IPS-18a (cell line): ENCODE measurements at regions not wholly inside any gene's neighbourhood (a gene's known extent, or its start where the extent isn't known, plus 50 kb on each side); places are given as distances from the start of the nearest gene placed in this dataset.

Experiments used
- H3K27ac ChIP-seq: one replicate; pipeline ENCODE4 v1.5.1; 2013; ENCODE audit warnings: low read length
- H3K27me3 ChIP-seq: one replicate; pipeline ENCODE4 v1.6.1; 2013; ENCODE audit warnings: mild to moderate bottlenecking, low read length; ENCODE audit not compliant: control insufficient read depth, insufficient read depth
- H3K36me3 ChIP-seq: one replicate; pipeline ENCODE4 v1.6.1; 2013; ENCODE audit warnings: low read depth, low read length; ENCODE audit not compliant: control insufficient read depth
- H3K4me1 ChIP-seq: one replicate; pipeline ENCODE4 v1.6.1; 2013; ENCODE audit warnings: low read depth, low read length; ENCODE audit not compliant: control insufficient read depth
- H3K4me3 ChIP-seq: one replicate; pipeline ENCODE4 v1.5.1; 2013; ENCODE audit warnings: low read length
- H3K9ac ChIP-seq: one replicate; pipeline ENCODE4 v1.6.1; 2013; ENCODE audit warnings: mild to moderate bottlenecking, low read length, moderate library complexity
- H3K9me3 ChIP-seq: one replicate; pipeline ENCODE4 v1.6.1; 2013; ENCODE audit warnings: low read depth, low read length; ENCODE audit not compliant: control insufficient read depth

DNA sequence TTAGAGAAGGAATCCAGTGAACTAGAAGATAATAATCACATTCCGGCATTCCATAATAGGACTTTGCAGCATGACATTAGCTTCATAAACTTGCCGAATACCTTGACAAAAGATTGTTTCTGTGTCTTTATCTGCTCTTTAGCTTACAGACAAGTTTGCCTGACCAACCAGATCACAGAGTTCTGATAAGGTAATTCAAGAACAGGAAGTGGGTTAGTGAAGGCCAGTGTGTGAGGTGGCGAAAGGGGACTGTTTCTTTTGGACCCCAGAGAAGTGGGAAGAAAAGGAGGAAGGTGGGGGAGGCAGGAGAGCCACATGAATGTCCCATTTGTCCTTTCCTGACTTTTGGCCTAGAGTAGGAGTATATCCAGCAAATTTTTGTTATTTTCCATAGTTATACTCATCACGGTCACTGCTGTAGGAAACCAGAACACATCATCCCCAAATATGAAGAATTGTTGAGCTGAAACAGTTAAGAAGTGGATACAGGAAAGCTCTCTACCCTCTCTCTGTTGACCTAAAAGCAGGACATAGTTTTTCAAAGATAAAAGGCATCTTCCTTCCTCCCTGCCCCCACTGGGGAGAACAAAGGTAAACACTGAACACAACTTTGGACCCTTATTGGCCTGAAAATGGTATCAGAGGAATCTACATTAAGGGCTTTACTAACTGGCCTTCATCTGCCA is 72.4 kb upstream of the TNFAIP3 start:
- no peak overlapping the region for H3K9ac ChIP-seq
- H3K27me3 ChIP-seq, result no peaks in the 10 kb centered on the region
- H3K4me3 ChIP-seq, result no peak overlapping the region
- H3K4me1 ChIP-seq, result peaks cover 4% of the 10 kb centered on the region
- H3K9me3 ChIP-seq, result no peaks in the 10 kb centered on the region
- no peaks in the 10 kb centered on the region for H3K36me3 ChIP-seq
- H3K27ac ChIP-seq, result no peak overlapping the region

DNA sequence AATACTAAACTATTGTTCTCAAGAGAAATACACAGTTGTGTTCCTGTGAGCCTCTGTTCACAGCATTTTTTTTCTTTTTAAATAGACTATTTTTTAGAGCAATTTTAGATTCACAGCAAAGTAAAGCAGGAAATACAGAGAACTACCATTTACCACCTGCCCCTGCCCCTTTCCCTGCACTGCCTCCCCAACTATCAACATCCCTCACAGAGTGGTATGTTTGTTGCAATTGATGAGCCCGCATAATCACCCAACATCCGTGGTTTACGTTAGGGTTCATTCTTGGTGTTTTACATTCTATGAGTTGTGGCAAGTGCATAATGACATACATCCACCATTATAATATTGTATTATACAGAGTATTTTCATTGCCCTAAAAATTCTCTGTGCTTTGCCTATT is 71.6 kb upstream of the TNFAIP3 start:
- Histone ChIP-seq H3K9ac (no peak overlapping the region), H3K27me3 (no peaks in the 10 kb centered on the region), H3K27ac (no peak overlapping the region), H3K4me1 (peaks cover 4% of the 10 kb centered on the region), H3K9me3 (no peaks in the 10 kb centered on the region), H3K4me3 (no peak overlapping the region), H3K36me3 (no peaks in the 10 kb centered on the region)

DNA sequence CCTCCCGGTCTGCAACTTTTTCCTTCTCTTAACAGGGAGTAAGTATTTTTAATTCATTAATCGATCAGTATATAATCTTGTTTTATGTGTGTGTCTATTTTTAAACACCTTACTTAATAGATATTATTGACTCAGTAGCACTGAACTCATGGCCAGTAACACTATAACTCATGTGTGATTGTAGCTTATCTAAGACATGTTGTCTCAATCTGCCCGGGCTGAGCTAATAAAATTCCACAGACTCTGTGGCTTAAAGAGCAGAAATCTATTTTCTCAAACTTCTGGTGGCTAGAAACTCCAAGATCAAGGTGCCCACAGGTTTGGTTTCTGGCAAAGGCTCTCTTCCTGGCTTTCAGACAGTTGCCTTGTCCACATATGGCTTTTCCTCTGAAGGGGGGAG is 68.8 kb upstream of the TNFAIP3 start:
- Histone ChIP-seq H3K4me3 (no peak overlapping the region), H3K27me3 (no peaks in the 10 kb centered on the region), H3K9me3 (no peaks in the 10 kb centered on the region), H3K27ac (no peak overlapping the region), H3K36me3 (no peaks in the 10 kb centered on the region), H3K4me1 (peaks cover 4% of the 10 kb centered on the region), H3K9ac (no peak overlapping the region)

DNA sequence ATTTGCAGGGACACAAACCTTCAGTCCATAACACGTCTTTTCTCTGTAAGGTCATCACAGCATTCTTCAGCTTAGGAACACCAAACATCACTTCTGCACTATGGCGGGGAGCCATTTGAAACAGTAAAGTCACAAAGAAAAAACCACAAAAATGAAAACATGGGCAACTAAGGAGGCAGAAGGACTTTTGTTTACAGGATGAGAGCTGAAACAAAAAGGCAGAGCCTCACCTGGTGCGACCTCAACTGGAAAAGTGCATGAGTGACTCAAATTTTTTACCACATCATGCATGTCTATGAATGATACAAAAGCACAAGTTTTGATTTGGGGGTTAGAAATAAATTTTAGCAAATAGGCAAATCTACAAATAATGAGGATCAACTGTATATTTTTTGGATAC is 68.2 kb upstream of the TNFAIP3 start:
- no peaks in the 10 kb centered on the region for H3K9me3 ChIP-seq
- H3K9ac ChIP-seq, result no peak overlapping the region
- H3K4me3 ChIP-seq, result no peak overlapping the region
- H3K4me1 ChIP-seq, result peaks cover 4% of the 10 kb centered on the region
- H3K27ac ChIP-seq, result no peak overlapping the region
- H3K27me3 ChIP-seq, result no peaks in the 10 kb centered on the region
- no peaks in the 10 kb centered on the region for H3K36me3 ChIP-seq

DNA sequence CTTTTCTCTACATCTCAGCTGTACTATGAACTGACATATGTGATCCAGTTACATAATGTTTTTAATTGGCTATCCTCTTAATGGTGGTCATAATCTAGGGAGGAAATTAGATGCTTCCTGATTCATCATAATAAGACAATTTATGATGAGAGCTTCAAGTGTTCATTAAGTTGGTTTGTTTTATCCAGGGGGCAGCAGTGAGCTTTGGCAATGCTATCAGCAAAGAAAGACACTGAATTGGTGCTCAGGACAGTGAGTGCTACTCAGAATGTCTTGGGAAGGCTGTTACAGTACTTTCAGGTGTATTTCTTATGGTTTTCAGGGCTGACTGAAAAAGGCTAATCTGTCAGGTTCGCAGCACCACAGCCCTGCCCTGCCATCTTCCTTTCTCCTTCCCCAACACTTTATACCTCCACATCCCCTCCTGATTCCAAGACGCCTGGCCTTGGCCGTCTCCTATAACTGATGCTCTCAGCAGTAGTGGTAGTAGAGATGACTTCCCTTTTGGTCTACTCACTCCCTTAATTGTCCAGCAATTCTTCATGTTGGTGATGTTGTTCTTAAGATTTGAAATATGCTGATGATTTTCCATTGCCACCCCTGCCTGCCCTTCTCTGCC is 67.0 kb upstream of the TNFAIP3 start:
- H3K4me3 ChIP-seq, result no peak overlapping the region
- no peak overlapping the region for H3K27ac ChIP-seq
- no peak overlapping the region for H3K9ac ChIP-seq
- H3K36me3 ChIP-seq, result no peaks in the 10 kb centered on the region
- H3K9me3 ChIP-seq, result no peaks in the 10 kb centered on the region
- no peaks in the 10 kb centered on the region for H3K4me1 ChIP-seq
- no peaks in the 10 kb centered on the region for H3K27me3 ChIP-seq

DNA sequence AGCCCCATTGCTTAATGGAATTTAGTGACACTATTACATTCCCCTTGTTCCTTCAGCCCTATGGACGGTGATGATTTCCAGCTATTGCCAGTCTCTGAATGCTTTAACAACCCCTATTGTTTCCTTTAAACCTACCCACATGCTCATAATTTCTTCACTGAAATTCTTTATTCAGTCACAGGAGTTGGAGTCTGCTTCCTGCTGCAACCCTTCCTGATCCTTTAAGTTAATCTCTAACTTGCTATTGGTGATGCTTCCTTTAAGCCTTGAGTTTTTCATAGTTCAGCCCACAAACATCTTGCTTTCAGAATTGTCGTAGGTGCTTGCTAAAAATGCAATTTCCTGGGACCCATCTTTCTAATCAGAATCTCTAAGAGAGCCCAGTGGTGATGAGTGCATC is 66.3 kb upstream of the TNFAIP3 start:
- no peak overlapping the region for H3K9ac ChIP-seq
- H3K4me3 ChIP-seq, result no peak overlapping the region
- H3K9me3 ChIP-seq, result no peaks in the 10 kb centered on the region
- H3K27me3 ChIP-seq, result no peaks in the 10 kb centered on the region
- no peak overlapping the region for H3K27ac ChIP-seq
- H3K36me3 ChIP-seq, result no peaks in the 10 kb centered on the region
- H3K4me1 ChIP-seq, result no peaks in the 10 kb centered on the region

DNA sequence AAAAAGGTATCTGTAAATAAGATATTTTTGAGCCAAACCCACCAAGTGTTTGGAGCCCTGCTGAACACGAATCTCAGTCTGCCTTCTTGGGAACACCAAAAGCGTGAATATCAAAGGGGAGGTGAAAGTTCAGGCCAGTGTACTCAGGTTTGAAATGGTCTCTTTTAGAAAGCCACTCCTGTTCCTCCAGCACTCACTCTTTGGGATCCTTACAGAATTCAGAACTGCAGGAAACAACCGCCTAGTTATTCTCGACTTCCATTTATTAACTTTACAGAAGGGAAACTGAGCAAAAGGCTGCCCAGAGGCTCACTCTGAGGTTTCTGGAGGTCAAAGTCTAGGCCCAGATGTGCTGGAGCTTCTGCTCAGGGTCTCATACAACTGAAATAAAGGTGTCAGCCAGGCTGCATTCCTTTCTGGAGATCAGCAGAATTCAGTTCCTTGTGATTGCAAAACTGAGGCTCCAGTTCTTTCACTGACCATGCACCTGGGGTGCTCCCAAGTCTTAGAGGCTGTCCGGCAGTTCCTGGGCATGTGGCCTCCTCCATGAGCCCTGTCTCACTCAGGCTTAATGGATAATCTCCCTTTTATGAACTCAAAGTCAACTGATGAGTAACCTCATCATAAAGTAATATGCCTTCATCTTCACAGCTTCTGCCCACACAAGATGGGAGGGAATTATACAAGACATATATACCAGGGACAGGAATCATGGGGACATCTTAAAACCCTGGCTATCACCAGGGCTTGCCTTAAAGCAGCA is 65.5 kb upstream of the TNFAIP3 start:
- no peak overlapping the region for H3K27ac ChIP-seq
- H3K9ac ChIP-seq, result no peak overlapping the region
- H3K9me3 ChIP-seq, result no peaks in the 10 kb centered on the region
- H3K4me1 ChIP-seq, result no peaks in the 10 kb centered on the region
- no peaks in the 10 kb centered on the region for H3K36me3 ChIP-seq
- H3K27me3 ChIP-seq, result no peaks in the 10 kb centered on the region
- H3K4me3 ChIP-seq, result no peak overlapping the region

DNA sequence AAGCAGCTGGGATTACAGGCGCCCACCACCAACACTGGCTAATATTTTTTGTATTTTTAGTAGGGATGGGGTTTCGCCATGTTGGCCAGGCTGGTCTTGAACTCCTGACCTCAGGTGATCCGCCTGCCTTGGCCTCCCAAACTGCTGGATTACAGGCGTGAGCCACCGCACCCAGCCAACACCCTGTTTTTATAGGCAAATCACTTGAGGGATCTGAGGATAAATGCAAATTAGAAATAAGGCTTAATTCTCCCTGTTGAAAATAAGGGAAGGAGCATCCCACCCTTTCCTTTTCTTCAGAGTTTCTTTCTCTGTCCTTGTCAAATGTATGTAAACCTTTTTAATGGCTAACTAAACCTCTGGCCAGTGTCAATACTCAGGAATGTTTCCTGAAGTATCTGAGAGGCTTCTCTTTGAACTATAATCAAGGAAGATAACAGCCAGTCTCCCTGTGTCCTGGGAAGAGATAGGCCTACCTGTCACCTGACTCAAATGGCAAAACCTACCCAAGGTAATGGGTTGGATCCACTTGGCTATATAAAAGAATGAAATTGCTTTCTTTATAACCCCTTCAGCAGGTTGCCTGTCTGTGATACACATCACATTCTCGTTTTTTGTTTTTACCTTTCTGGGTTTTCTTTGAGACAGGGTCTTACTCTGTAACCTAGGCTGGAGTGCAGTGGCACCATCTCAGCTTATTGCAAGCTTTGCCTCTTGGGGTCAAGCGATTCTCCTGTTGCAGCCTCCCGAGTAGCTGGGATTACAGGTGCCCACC is 64.5 kb upstream of the TNFAIP3 start:
- Histone ChIP-seq H3K9me3 (no peaks in the 10 kb centered on the region), H3K4me1 (no peaks in the 10 kb centered on the region), H3K36me3 (no peaks in the 10 kb centered on the region), H3K9ac (no peak overlapping the region), H3K27me3 (no peaks in the 10 kb centered on the region), H3K4me3 (no peak overlapping the region), H3K27ac (no peak overlapping the region)

DNA sequence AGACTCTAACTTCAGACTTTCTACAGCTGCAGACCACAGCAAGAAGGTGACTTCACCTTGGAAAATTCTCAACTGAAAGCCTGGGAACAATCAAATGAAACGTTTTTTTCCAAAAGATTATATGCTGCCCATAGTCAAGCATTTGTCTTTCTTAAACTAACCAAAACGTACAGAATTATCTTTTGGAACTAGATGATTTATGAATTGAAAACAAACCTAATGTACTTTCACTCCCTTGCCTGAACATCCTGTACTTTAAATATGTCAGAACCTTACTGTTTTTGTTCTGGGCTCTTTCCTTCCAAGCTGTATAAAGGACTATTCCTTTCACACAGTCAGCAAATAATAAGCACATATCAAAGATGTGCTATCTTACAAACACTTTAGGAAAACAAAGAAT is 62.4 kb upstream of the TNFAIP3 start:
- no peak overlapping the region for H3K27ac ChIP-seq
- no peaks in the 10 kb centered on the region for H3K9me3 ChIP-seq
- H3K27me3 ChIP-seq, result no peaks in the 10 kb centered on the region
- H3K4me1 ChIP-seq, result no peaks in the 10 kb centered on the region
- H3K4me3 ChIP-seq, result no peak overlapping the region
- H3K9ac ChIP-seq, result no peak overlapping the region
- no peaks in the 10 kb centered on the region for H3K36me3 ChIP-seq

DNA sequence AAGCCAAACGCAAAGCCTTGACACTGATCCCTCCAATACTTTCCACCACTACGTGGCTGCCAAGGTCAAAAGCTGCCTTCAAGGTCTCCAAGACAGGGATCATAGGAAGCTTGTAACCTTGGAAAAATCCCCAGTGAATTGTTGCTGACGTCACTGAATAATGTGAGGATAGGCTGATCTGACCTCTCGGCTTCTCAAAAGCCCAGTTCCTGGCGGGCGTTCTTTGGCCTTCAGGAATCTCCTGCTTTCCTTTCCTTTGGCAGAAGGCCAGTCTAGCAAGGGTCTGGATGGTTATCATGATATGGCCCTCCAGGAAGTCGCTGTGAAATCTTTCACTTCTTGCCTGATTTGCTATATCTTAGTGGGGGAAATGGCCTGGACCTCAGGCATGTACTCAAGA is 61.4 kb upstream of the TNFAIP3 start:
- H3K4me3 ChIP-seq, result no peak overlapping the region
- H3K27me3 ChIP-seq, result no peaks in the 10 kb centered on the region
- H3K4me1 ChIP-seq, result no peaks in the 10 kb centered on the region
- H3K9ac ChIP-seq, result no peak overlapping the region
- H3K9me3 ChIP-seq, result no peaks in the 10 kb centered on the region
- no peak overlapping the region for H3K27ac ChIP-seq
- H3K36me3 ChIP-seq, result no peaks in the 10 kb centered on the region

DNA sequence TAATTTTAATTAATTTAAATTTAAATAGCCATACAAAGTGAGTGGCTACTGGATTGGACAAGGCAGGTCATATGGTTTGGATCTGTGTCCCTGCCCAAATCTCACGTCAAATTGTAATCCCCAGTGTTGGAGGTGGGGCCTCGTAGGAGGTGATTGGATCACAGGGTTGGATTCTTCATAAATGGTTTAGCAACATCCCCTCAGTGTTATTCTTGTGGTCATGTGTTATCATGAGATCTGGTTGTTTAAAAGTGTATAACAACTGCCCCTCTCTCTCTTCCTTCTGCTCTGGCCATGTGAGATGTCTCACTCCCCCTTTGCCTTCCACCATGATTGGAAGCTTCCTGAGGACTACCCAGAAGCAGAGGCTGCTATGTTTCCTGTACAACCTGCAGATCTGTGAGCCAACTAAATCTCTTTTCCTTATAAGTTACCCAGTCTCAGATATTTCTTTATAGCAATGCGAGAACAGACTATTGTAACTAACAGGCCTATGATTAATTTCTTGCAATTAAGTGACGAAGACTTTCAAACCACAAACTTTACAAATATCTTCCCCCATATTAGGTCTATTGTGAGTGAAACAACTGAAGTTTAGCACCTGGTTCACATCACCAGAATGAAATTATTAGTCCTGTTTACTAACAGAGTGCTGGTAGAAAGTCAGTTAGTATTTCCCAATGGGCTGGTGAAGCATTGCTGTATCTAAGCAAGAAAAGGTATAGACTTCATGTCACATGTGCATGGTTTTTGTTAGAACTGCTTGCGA is 60.0 kb upstream of the TNFAIP3 start:
- Histone ChIP-seq H3K36me3 (no peaks in the 10 kb centered on the region), H3K4me3 (no peak overlapping the region), H3K4me1 (no peaks in the 10 kb centered on the region), H3K27ac (no peak overlapping the region), H3K9ac (no peak overlapping the region), H3K27me3 (no peaks in the 10 kb centered on the region), H3K9me3 (no peaks in the 10 kb centered on the region)
